Smooth muscle cell (in vitro differentiated cells): ENCODE measurements at regions not wholly inside any gene's neighbourhood (a gene's known extent, or its start where the extent isn't known, plus 50 kb on each side); places are given as distances from the start of the nearest gene placed in this dataset.

Experiments
- DNase-seq: peaks from one replicate; lab custom pipeline; 2025; ENCODE audit not compliant: unreplicated experiment; lab: John Stamatoyannopoulos, UW
- H2AFZ ChIP-seq: fragments of 200-600 bp; sonication (generic); 2 replicates; pipeline ENCODE4 v1.6.0; 2016; ENCODE audit warnings: antibody characterized with exemption, low read depth, mild to moderate bottlenecking
- H3F3A ChIP-seq: fragments of 200-600 bp; sonication (generic); 2 replicates; pipeline ENCODE4 v1.6.0; 2017; ENCODE audit warnings: antibody characterized with exemption, low read depth
- H3K27ac ChIP-seq: fragments of 200-600 bp; sonication (generic); 2 replicates; pipeline ENCODE4 v1.5.1; 2016; ENCODE audit warnings: low read depth, mild to moderate bottlenecking
- H3K27me3 ChIP-seq: fragments of 200-600 bp; sonication (generic); 2 replicates; pipeline ENCODE4 v1.6.1; 2016; ENCODE audit warnings: low read depth, mild to moderate bottlenecking
- H3K36me3 ChIP-seq: fragments of 200-600 bp; sonication (generic); 2 replicates; pipeline ENCODE4 v1.5.1; 2016; ENCODE audit warnings: low read depth
- H3K4me1 ChIP-seq: fragments of 200-600 bp; sonication (generic); 2 replicates; pipeline ENCODE4 v1.5.1; 2016; ENCODE audit warnings: low read depth
- H3K4me2 ChIP-seq: fragments of 200-600 bp; sonication (generic); 2 replicates; pipeline ENCODE4 v1.6.0; 2016; ENCODE audit warnings: mild to moderate bottlenecking
- H3K4me3 ChIP-seq: fragments of 200-600 bp; sonication (generic); 2 replicates; pipeline ENCODE4 v1.5.1; 2016; ENCODE audit warnings: mild to moderate bottlenecking
- H3K79me2 ChIP-seq: fragments of 200-600 bp; sonication (generic); 2 replicates; pipeline ENCODE4 v1.6.0; 2016; ENCODE audit warnings: low read depth, mild to moderate bottlenecking
- H3K9ac ChIP-seq: fragments of 200-600 bp; sonication (generic); 2 replicates; pipeline ENCODE4 v1.6.0; 2016; ENCODE audit warnings: low read depth
- H3K9me3 ChIP-seq: fragments of 200-600 bp; sonication (generic); replicated peaks from 2 replicates; pipeline ENCODE4 v1.5.1; 2016; ENCODE audit warnings: low read depth
- H4K20me1 ChIP-seq: fragments of 200-600 bp; sonication (generic); 2 replicates; pipeline ENCODE4 v1.6.0; 2016; ENCODE audit warnings: low read depth
- WGBS: methylation state at CpG from one replicate; pipeline ENCODE4 v1.1.7; 2016; ENCODE audit warnings: low lambda C conversion rate; 5-methylcytosine and 5-hydroxymethylcytosine counted together
- TF ChIP-seq, protein P1 (sequence below): fragments of 200-600 bp; sonication (generic); IDR thresholded peaks from 2 replicates; pipeline ENCODE4 v1.5.1; 2017; ENCODE audit warnings: borderline replicate concordance, mild to moderate bottlenecking, antibody characterized with exemption; ENCODE audit not compliant: insufficient read depth, poor library complexity, severe bottlenecking

DNA sequence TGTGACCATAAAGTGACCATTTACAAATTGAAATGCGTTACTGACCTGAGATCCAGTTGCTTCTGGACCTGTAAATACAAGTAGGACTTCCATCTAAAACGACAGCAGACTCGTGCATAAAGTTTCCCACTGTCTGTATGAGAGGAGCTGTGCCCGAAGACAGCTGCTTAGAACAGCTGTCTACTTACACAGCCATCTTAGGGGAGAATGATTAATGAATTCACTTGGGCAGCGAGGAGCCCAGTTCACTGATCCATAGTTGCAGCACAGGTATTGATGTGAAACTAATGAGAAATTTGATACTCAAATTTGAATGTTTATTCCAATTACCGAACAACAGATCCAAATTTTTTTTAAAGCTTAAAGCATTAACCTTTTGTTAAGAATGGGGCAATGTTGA lies 748.1 kb downstream of the NR2F2 start:
- H3K27me3 ChIP-seq, result peaks cover 20% of the 10 kb centered on the region
- H3K4me2 ChIP-seq, result no peak overlapping the region
- no peaks in the 10 kb centered on the region for H3K4me1 ChIP-seq
- WGBS, result 76% methylated on average over 6 of the region's 6 CpGs
- H3K4me3 ChIP-seq, result no peak overlapping the region
- H4K20me1 ChIP-seq, result no peaks in the 10 kb centered on the region
- no peaks in the 10 kb centered on the region for H3K9me3 ChIP-seq
- TF ChIP-seq, protein P1, sequence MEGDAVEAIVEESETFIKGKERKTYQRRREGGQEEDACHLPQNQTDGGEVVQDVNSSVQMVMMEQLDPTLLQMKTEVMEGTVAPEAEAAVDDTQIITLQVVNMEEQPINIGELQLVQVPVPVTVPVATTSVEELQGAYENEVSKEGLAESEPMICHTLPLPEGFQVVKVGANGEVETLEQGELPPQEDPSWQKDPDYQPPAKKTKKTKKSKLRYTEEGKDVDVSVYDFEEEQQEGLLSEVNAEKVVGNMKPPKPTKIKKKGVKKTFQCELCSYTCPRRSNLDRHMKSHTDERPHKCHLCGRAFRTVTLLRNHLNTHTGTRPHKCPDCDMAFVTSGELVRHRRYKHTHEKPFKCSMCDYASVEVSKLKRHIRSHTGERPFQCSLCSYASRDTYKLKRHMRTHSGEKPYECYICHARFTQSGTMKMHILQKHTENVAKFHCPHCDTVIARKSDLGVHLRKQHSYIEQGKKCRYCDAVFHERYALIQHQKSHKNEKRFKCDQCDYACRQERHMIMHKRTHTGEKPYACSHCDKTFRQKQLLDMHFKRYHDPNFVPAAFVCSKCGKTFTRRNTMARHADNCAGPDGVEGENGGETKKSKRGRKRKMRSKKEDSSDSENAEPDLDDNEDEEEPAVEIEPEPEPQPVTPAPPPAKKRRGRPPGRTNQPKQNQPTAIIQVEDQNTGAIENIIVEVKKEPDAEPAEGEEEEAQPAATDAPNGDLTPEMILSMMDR, result no peak
- H3K27ac ChIP-seq, result no peak overlapping the region
- H2AFZ ChIP-seq, result no peak overlapping the region
- H3K36me3 ChIP-seq, result no peaks in the 10 kb centered on the region
- no peak overlapping the region for H3K9ac ChIP-seq
- H3K79me2 ChIP-seq, result no peaks in the 10 kb centered on the region
- no peaks in the 10 kb centered on the region for H3F3A ChIP-seq
- no peak for DNase-seq

DNA sequence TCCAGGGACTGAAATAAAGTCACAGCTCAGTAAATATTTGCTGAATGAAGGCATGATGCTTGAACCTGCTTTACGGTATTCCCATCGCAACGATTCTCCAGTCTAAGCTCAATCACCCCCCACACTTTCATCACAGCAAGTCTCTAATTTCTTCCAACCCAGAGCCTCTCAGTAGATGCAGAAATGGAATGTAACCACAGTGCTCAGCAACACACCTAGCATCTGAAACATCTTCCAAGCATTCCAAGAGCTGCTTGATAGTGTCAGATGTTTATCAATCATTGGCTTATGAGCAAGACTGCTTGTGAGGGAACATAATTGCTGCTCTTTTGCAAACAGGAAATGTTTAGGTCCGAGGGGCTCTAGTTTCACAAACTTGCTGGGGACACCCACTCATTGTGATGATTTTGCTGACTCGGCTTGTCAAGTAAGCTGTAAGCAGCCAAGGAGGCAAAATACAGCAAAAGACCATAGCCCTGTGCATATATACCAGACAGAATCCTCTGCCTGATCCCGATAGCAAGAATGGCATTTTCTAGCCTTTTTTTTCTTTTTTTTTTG lies 751.2 kb downstream of the NR2F2 start:
- no peaks in the 10 kb centered on the region for H4K20me1 ChIP-seq
- no peaks in the 10 kb centered on the region for H3K4me1 ChIP-seq
- no peak overlapping the region for H3K4me2 ChIP-seq
- no peaks in the 10 kb centered on the region for H3F3A ChIP-seq
- TF ChIP-seq, protein P1, result no peak
- no peak overlapping the region for H3K4me3 ChIP-seq
- H3K27ac ChIP-seq, result no peak overlapping the region
- DNase-seq, result no peak
- H3K27me3 ChIP-seq, result peaks cover 34% of the 10 kb centered on the region
- 69% methylated on average over 6 of the region's 6 CpGs for WGBS
- no peaks in the 10 kb centered on the region for H3K79me2 ChIP-seq
- H3K9ac ChIP-seq, result no peak overlapping the region
- no peak overlapping the region for H2AFZ ChIP-seq
- no peaks in the 10 kb centered on the region for H3K36me3 ChIP-seq
- no peaks in the 10 kb centered on the region for H3K9me3 ChIP-seq

DNA sequence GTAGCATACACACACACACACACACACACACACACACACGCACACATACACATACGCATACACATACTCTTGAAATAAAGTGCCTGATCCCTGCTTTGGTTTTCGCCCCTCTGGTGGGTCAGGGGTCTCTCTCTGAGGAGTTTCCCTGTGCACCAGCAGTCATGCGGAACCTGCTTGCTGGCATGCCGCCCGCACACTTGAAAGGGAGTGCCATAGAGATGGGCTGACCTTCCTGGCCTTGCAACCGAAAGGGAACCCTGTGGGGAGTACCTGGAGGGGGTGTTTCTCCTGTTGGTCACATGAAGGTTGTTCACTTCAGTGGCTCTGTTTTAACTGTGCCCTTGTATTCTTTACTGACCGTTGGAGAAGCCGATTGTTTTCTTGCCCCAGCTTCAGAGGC lies 752.3 kb downstream of the NR2F2 start:
- Histone ChIP-seq H4K20me1 (no peaks in the 10 kb centered on the region), H3K9me3 (no peaks in the 10 kb centered on the region), H3K9ac (no peak overlapping the region), H3K79me2 (no peaks in the 10 kb centered on the region), H3K36me3 (no peaks in the 10 kb centered on the region), H3K4me3 (no peak overlapping the region), H3F3A (no peaks in the 10 kb centered on the region), H3K4me1 (no peaks in the 10 kb centered on the region), H3K4me2 (no peak overlapping the region), H3K27me3 (peaks cover 34% of the 10 kb centered on the region), H3K27ac (no peak overlapping the region), H2AFZ (no peak overlapping the region)
- 95% methylated on average over 9 of the region's 9 CpGs for WGBS
- DNase-seq, result no peak
- TF ChIP-seq, protein P1, result no peak

DNA sequence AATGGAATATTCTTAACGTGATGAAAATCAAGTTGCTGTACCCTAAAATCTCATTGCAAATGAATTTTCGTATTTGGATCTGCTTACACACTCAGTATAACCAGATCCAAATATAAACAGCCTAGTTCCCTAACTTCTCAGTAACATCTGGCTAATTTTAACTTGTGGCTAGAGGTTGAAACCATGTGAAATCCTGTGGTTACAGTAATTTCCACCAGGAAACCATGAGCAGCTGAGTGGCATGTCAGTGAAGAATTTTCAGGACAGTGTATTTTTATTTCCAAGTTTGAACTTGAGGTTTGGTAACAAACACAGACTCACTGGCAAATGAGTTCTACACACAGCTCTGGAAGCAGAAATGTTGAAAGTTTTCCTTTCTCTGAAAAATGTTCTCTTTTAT lies 754.1 kb downstream of the NR2F2 start:
- Histone ChIP-seq H3K9ac (no peak overlapping the region), H3F3A (no peaks in the 10 kb centered on the region), H2AFZ (no peak overlapping the region), H3K27me3 (peaks cover 24% of the 10 kb centered on the region), H3K36me3 (no peaks in the 10 kb centered on the region), H3K79me2 (no peaks in the 10 kb centered on the region), H3K4me3 (no peak overlapping the region), H3K4me1 (no peaks in the 10 kb centered on the region), H3K9me3 (no peaks in the 10 kb centered on the region), H3K27ac (no peak overlapping the region), H3K4me2 (peak overlapping the region; percentile 21), H4K20me1 (no peaks in the 10 kb centered on the region)
- TF ChIP-seq, protein P1, result no peak
- WGBS, result 62% methylated on average over 2 of the region's 2 CpGs
- no peak for DNase-seq
